SIG-M5 treated with dmso at 0.1 percent for 504 hours (cell line): ENCODE measurements at regions not wholly inside any gene's neighbourhood (a gene's known extent, or its start where the extent isn't known, plus 50 kb on each side); places are given as distances from the start of the nearest gene placed in this dataset.

Source experiments
- DNase-seq: peaks from one replicate; lab custom pipeline; 2025; ENCODE audit not compliant: unreplicated experiment; lab: John Stamatoyannopoulos, UW

GRCh38 chr1:99152132-99152531 lies 112.2 kb upstream of the PLPPR4 start:
- DNase-seq, result no peak

GRCh38 chr1:99163671-99164070 lies 100.6 kb upstream of the PLPPR4 start:
- DNase-seq, result no peak

- no peak for DNase-seq
Observed at GRCh38 chr1:99170516-99170915, 93.8 kb upstream of the PLPPR4 start.

- no peak for DNase-seq
Observed at GRCh38 chr1:99171184-99171813, 93.0 kb upstream of the PLPPR4 start.

GRCh38 chr1:99173282-99173681 lies 91.0 kb upstream of the PLPPR4 start:
- no peak for DNase-seq

GRCh38 chr1:99173900-99174299 lies 90.4 kb upstream of the PLPPR4 start:
- no peak for DNase-seq

- DNase-seq, result no peak
Observed at GRCh38 chr1:99176753-99177152, 87.5 kb upstream of the PLPPR4 start.

GRCh38 chr1:99177465-99177864 lies 86.8 kb upstream of the PLPPR4 start:
- DNase-seq, result no peak

- DNase-seq, result peak; percentile 55
Observed at GRCh38 chr1:99180343-99180808, 83.9 kb upstream of the PLPPR4 start.

GRCh38 chr1:99180915-99181314 lies 83.4 kb upstream of the PLPPR4 start:
- DNase-seq, result no peak

GRCh38 chr1:99181892-99182291 lies 82.4 kb upstream of the PLPPR4 start:
- no peak for DNase-seq

- no peak for DNase-seq
Observed at GRCh38 chr1:99185196-99185595, 79.1 kb upstream of the PLPPR4 start.

- DNase-seq, result no peak
Observed at GRCh38 chr1:99193431-99193830, 70.9 kb upstream of the PLPPR4 start.

GRCh38 chr1:99198393-99198792 lies 65.9 kb upstream of the PLPPR4 start:
- DNase-seq, result no peak

- DNase-seq, result no peak
Observed at GRCh38 chr1:99207216-99207615, 57.1 kb upstream of the PLPPR4 start.
